ENCODE measurements at regions not wholly inside any gene's neighbourhood (a gene's known extent, or its start where the extent isn't known, plus 50 kb on each side); places are given as distances from the start of the nearest gene placed in this dataset.

GRCh38 chr17:33697557-33697956 lies 404.5 kb upstream of the ASIC2 start:
- H2AFZ ChIP-seq (ENCODE audit: low read depth, low read length), result no peak overlapping the region
- H3K27ac ChIP-seq (ENCODE audit: low read length), result no peak overlapping the region
- H3K79me2 ChIP-seq (ENCODE audit: low read length), result no peaks in the 10 kb centered on the region
- H3K9ac ChIP-seq (ENCODE audit: low read length), result no peak overlapping the region
- H3K9me3 ChIP-seq (ENCODE audit: insufficient read depth, low read length), result no peaks in the 10 kb centered on the region
- peaks cover 37% of the 10 kb centered on the region for H3K27me3 ChIP-seq (ENCODE audit: low read depth, low read length)
- no peak overlapping the region for H3K4me2 ChIP-seq (ENCODE audit: low read length)
- no peaks in the 10 kb centered on the region for H4K20me1 ChIP-seq (ENCODE audit: insufficient read depth, low read length)
- H3K4me3 ChIP-seq (ENCODE audit: low read length), result no peak overlapping the region
- H3K36me3 ChIP-seq (replicated peaks; ENCODE audit: low read depth, low read length), result no peaks in the 10 kb centered on the region
- no peaks in the 10 kb centered on the region for H3K4me1 ChIP-seq (ENCODE audit: low read length)
- TF ChIP-seq CTCF (IDR thresholded peaks at IDR 0.05; ENCODE audit: low read depth, low read length) (no peak), EZH2phosphoT487 (IDR thresholded peaks at IDR 0.05; ENCODE audit: low read depth) (no peak)

GRCh38 chr17:33701910-33702309 lies 408.8 kb upstream of the ASIC2 start:
- Histone ChIP-seq H3K4me3 (ENCODE audit: low read length) (no peak overlapping the region), H3K27me3 (ENCODE audit: low read depth, low read length) (peaks cover 50% of the 10 kb centered on the region), H3K79me2 (ENCODE audit: low read length) (no peaks in the 10 kb centered on the region), H3K36me3 (replicated peaks; ENCODE audit: low read depth, low read length) (no peaks in the 10 kb centered on the region), H3K4me1 (ENCODE audit: low read length) (no peaks in the 10 kb centered on the region), H2AFZ (ENCODE audit: low read depth, low read length) (no peak overlapping the region), H3K4me2 (ENCODE audit: low read length) (no peak overlapping the region), H3K27ac (ENCODE audit: low read length) (no peak overlapping the region), H3K9me3 (ENCODE audit: insufficient read depth, low read length) (no peaks in the 10 kb centered on the region), H4K20me1 (ENCODE audit: insufficient read depth, low read length) (no peaks in the 10 kb centered on the region), H3K9ac (ENCODE audit: low read length) (no peak overlapping the region)
- TF ChIP-seq EZH2phosphoT487 (IDR thresholded peaks at IDR 0.05; ENCODE audit: low read depth) (no peak), CTCF (IDR thresholded peaks at IDR 0.05; ENCODE audit: low read depth, low read length) (no peak)

GRCh38 chr17:33704856-33705255 lies 411.8 kb upstream of the ASIC2 start:
- no peaks in the 10 kb centered on the region for H3K4me1 ChIP-seq (ENCODE audit: low read length)
- no peak overlapping the region for H3K9ac ChIP-seq (ENCODE audit: low read length)
- no peak overlapping the region for H3K4me3 ChIP-seq (ENCODE audit: low read length)
- peaks cover 55% of the 10 kb centered on the region for H3K27me3 ChIP-seq (ENCODE audit: low read depth, low read length)
- H2AFZ ChIP-seq (ENCODE audit: low read depth, low read length), result no peak overlapping the region
- H4K20me1 ChIP-seq (ENCODE audit: insufficient read depth, low read length), result no peaks in the 10 kb centered on the region
- no peaks in the 10 kb centered on the region for H3K79me2 ChIP-seq (ENCODE audit: low read length)
- TF ChIP-seq CTCF (IDR thresholded peaks at IDR 0.05; ENCODE audit: low read depth, low read length), result no peak
- TF ChIP-seq EZH2phosphoT487 (IDR thresholded peaks at IDR 0.05; ENCODE audit: low read depth), result no peak
- no peaks in the 10 kb centered on the region for H3K36me3 ChIP-seq (replicated peaks; ENCODE audit: low read depth, low read length)
- no peak overlapping the region for H3K27ac ChIP-seq (ENCODE audit: low read length)
- H3K9me3 ChIP-seq (ENCODE audit: insufficient read depth, low read length), result no peaks in the 10 kb centered on the region
- no peak overlapping the region for H3K4me2 ChIP-seq (ENCODE audit: low read length)

GRCh38 chr17:33709881-33710280 lies 416.8 kb upstream of the ASIC2 start:
- no peaks in the 10 kb centered on the region for H3K36me3 ChIP-seq (replicated peaks; ENCODE audit: low read depth, low read length)
- H3K79me2 ChIP-seq (ENCODE audit: low read length), result no peaks in the 10 kb centered on the region
- no peaks in the 10 kb centered on the region for H3K9me3 ChIP-seq (ENCODE audit: insufficient read depth, low read length)
- H3K27me3 ChIP-seq (ENCODE audit: low read depth, low read length), result peaks cover 37% of the 10 kb centered on the region
- H4K20me1 ChIP-seq (ENCODE audit: insufficient read depth, low read length), result no peaks in the 10 kb centered on the region
- TF ChIP-seq EZH2phosphoT487 (IDR thresholded peaks at IDR 0.05; ENCODE audit: low read depth) (no peak), CTCF (IDR thresholded peaks at IDR 0.05; ENCODE audit: low read depth, low read length) (no peak)
- no peaks in the 10 kb centered on the region for H3K4me1 ChIP-seq (ENCODE audit: low read length)
- no peak overlapping the region for H2AFZ ChIP-seq (ENCODE audit: low read depth, low read length)
- H3K9ac ChIP-seq (ENCODE audit: low read length), result no peak overlapping the region
- no peak overlapping the region for H3K4me3 ChIP-seq (ENCODE audit: low read length)
- no peak overlapping the region for H3K27ac ChIP-seq (ENCODE audit: low read length)
- no peak overlapping the region for H3K4me2 ChIP-seq (ENCODE audit: low read length)

All from OCI-LY3 (cell line).